ENCODE measurements at regions not wholly inside any gene's neighbourhood (a gene's known extent, or its start where the extent isn't known, plus 50 kb on each side); places are given as distances from the start of the nearest gene placed in this dataset.

GRCh38 chr1:115166531-115167091 is 77.3 kb upstream of the TSPAN2 start:
- DNase-seq: no peak

More at GRCh38 chr1:115166531-115167091, 77.3 kb upstream of the TSPAN2 start:
- no peak overlapping the region for H3K4me2 ChIP-seq (ENCODE audit: insufficient read depth, insufficient read length, low read length)
- no peak overlapping the region for H3K9ac ChIP-seq (ENCODE audit: extremely low read depth, insufficient read length, low read length)
- no peaks in the 10 kb centered on the region for H3K23me2 ChIP-seq (ENCODE audit: insufficient read length, low read depth, low read length, poor library complexity, severe bottlenecking)
- no peak overlapping the region for H3T11ph ChIP-seq (ENCODE audit: low read length)
- H3K4ac ChIP-seq (ENCODE audit: low read depth, low read length): no peak overlapping the region
- H3K79me2 ChIP-seq (ENCODE audit: insufficient read depth, low read length): no peaks in the 10 kb centered on the region
- H2AK5ac ChIP-seq (ENCODE audit: insufficient read length, low read length): no peak overlapping the region
- 0 out of 4 replicates have a peak, but pooled peaks cover 0 to 5% of the 10 kb centered on the region in 2 experiments for H3K4me1 Mint-ChIP-seq
- H3K27ac Mint-ChIP-seq: no peak overlapping the region; a peak in 1 of 7 replicates
- no peaks in the 10 kb centered on the region for H3K36me3 Mint-ChIP-seq (ENCODE audit: insufficient read depth in 1 of 3, low read depth in 3 of 3)
- H3K9me3 ChIP-seq (ENCODE audit: control insufficient read depth, low read depth, low read length): no peaks in the 10 kb centered on the region
- no peaks in the 10 kb centered on the region for H3K27me3 Mint-ChIP-seq (ENCODE audit: low read depth)
- no peak for TF ChIP-seq CTCF (conservative IDR thresholded peaks at IDR 0.05)
- no peaks in the 10 kb centered on the region for H3K4me1 ChIP-seq (ENCODE audit: insufficient read depth, low read length)
- H3K56ac ChIP-seq (ENCODE audit: insufficient read length, low read depth, low read length): no peak overlapping the region
- H3K79me1 ChIP-seq (ENCODE audit: insufficient read depth, low read depth, low read length, poor library complexity, severe bottlenecking): no peaks in the 10 kb centered on the region
- H3K27me3 ChIP-seq (ENCODE audit: insufficient read depth, low read length): no peaks in the 10 kb centered on the region
- no peak overlapping the region for H2AFZ ChIP-seq (ENCODE audit: low read length)
- H3K14ac ChIP-seq (ENCODE audit: insufficient read depth, low read length): no peak overlapping the region
- H3K4me3 Mint-ChIP-seq: no peak overlapping the region
- no peaks in the 10 kb centered on the region for H4K20me1 ChIP-seq (ENCODE audit: control insufficient read depth, insufficient read depth, insufficient read length)
- no peak overlapping the region for H2BK20ac ChIP-seq (ENCODE audit: low read depth, low read length, poor library complexity, severe bottlenecking)
- H2BK12ac ChIP-seq (ENCODE audit: insufficient read length, low read depth, low read length): no peak overlapping the region
- H3K9me3 Mint-ChIP-seq: no peaks in the 10 kb centered on the region
- H4K91ac ChIP-seq (ENCODE audit: insufficient read length, low read depth, low read length): no peak overlapping the region
- no peak overlapping the region for H2BK120ac ChIP-seq (ENCODE audit: low read depth, low read length, poor library complexity, severe bottlenecking)
- H2BK15ac ChIP-seq (ENCODE audit: low read depth, low read length): no peak overlapping the region
- H2BK5ac ChIP-seq (ENCODE audit: insufficient read length, low read length): no peak overlapping the region
- no peak overlapping the region for H3K23ac ChIP-seq (ENCODE audit: insufficient read length, low read depth, low read length)
- no peak overlapping the region for H3K27ac ChIP-seq (ENCODE audit: insufficient read length, low read depth, low read length)
- no peak overlapping the region for H4K5ac ChIP-seq (ENCODE audit: insufficient read length, low read depth, low read length)
- H4K8ac ChIP-seq (replicated peaks; ENCODE audit: insufficient read length, low read depth, low read length): no peak overlapping the region
- H3K18ac ChIP-seq (ENCODE audit: insufficient read length, low read depth, low read length): no peak overlapping the region
